H1 (cell line): ENCODE measurements at regions not wholly inside any gene's neighbourhood (a gene's known extent, or its start where the extent isn't known, plus 50 kb on each side); places are given as distances from the start of the nearest gene placed in this dataset.

Experiments
- CTCF ChIA-PET: fragments of 300-600 bp; sonication (Branson Sonifier 250); formaldehyde crosslinking; loops from one replicate; lab custom pipeline; 2021; ENCODE audit not compliant: partially characterized antibody; lab: Charles Lee
- POLR2A ChIA-PET: fragments of 300-600 bp; sonication (Branson Sonifier 250); formaldehyde crosslinking; loops from one replicate; lab custom pipeline; 2021; ENCODE audit warnings: inconsistent platforms; ENCODE audit not compliant: partially characterized antibody; lab: Charles Lee
- DNase-seq, 2 experiments: peaks; one replicate each; pipeline versions ENCODE4 v3.0.0 to v3.0.0-alpha.2; 2010 to 2022; ENCODE audit warnings: low spot score in 2 of 2, low read depth in 1 of 2, mixed read lengths in 1 of 2
- FAIRE-seq: peaks from 2 replicates; lab custom pipeline; 2011; peaks lifted over from hg19 to GRCh38; lab: Jason Lieb, UNC
- H2AFZ ChIP-seq: 2 replicates; pipeline ENCODE4 v1.8.1; 2012; ENCODE audit warnings: low read length, inconsistent platforms
- H2AK5ac ChIP-seq: 2 replicates; pipeline ENCODE4 v1.6.1; 2013; ENCODE audit warnings: low read depth, low read length
- H2BK120ac ChIP-seq: replicated peaks from 2 replicates; pipeline ENCODE3; 2013; ENCODE audit warnings: low read depth, low read length, inconsistent platforms
- H2BK12ac ChIP-seq: 2 replicates; pipeline ENCODE4 v1.6.1; 2013; ENCODE audit warnings: low read depth, low read length
- H2BK15ac ChIP-seq: 2 replicates; pipeline ENCODE4 v1.6.1; 2013; ENCODE audit warnings: low read length
- H2BK20ac ChIP-seq: 2 replicates; pipeline ENCODE4 v1.6.1; 2013; ENCODE audit warnings: low read length
- H2BK5ac ChIP-seq: 2 replicates; pipeline ENCODE4 v1.6.1; 2013; ENCODE audit warnings: low read depth, low read length
- H3K14ac ChIP-seq: 2 replicates; pipeline ENCODE4 v1.6.1; 2013; ENCODE audit warnings: inconsistent platforms; ENCODE audit not compliant: insufficient read length
- H3K18ac ChIP-seq: 2 replicates; pipeline ENCODE4 v1.6.1; 2013; ENCODE audit warnings: low read length; ENCODE audit errors: extremely low read depth
- H3K23ac ChIP-seq: 2 replicates; pipeline ENCODE4 v1.6.1; 2013; ENCODE audit warnings: inconsistent platforms; ENCODE audit not compliant: insufficient read length
- H3K23me2 ChIP-seq: 2 replicates; pipeline ENCODE4 v1.6.1; 2013; ENCODE audit warnings: low read depth, low read length
- H3K27ac ChIP-seq: 2 replicates; pipeline ENCODE4 v1.6.1; 2011; ENCODE audit warnings: low read depth, low read length, inconsistent platforms
- H3K27me3 ChIP-seq, 4 experiments: replicated peaks in 1 of 4; 1 replicate in 1 of 4; 2 replicates in 3 of 4; pipeline versions ENCODE4 v1.6.1 to v1.8.1; 2011 to 2013; ENCODE audit warnings: low read length in 3 of 4, mild to moderate bottlenecking in 3 of 4, inconsistent platforms in 2 of 4, mixed read lengths in 2 of 4, moderate library complexity in 1 of 4; ENCODE audit not compliant: control insufficient read depth in 3 of 4, insufficient read depth in 3 of 4; ENCODE audit errors: extremely low read depth in 1 of 4
- H3K36me3 ChIP-seq, 4 experiments: 2 replicates each; pipeline versions ENCODE4 v1.6.1 to v1.8.1; 2011 to 2013; ENCODE audit warnings: mild to moderate bottlenecking in 4 of 4, low read length in 3 of 4, moderate library complexity in 2 of 4, control low read depth in 1 of 4, inconsistent platforms in 1 of 4; ENCODE audit not compliant: insufficient read depth in 4 of 4, control insufficient read depth in 2 of 4
- H3K4ac ChIP-seq: replicated peaks from 2 replicates; pipeline ENCODE3; 2013; ENCODE audit warnings: low read length, low read depth, mixed read lengths, inconsistent platforms; ENCODE audit not compliant: insufficient read length
- H3K4me1 ChIP-seq, 4 experiments: replicated peaks in 1 of 4; 1 replicate in 1 of 4; 2 replicates in 3 of 4; pipeline versions ENCODE4 v1.6.1 to v1.8.1; 2011 to 2013; ENCODE audit warnings: low read length in 3 of 4, inconsistent platforms in 2 of 4, mixed read lengths in 1 of 4; ENCODE audit not compliant: insufficient read depth in 4 of 4, control insufficient read depth in 3 of 4
- H3K4me2 ChIP-seq, 2 experiments: 2 replicates each; pipeline versions ENCODE4 v1.6.1 to v1.8.1; 2011 to 2013; ENCODE audit warnings: low read depth in 2 of 2, low read length in 2 of 2, control low read depth in 1 of 2, inconsistent platforms in 1 of 2, mild to moderate bottlenecking in 1 of 2; ENCODE audit not compliant: insufficient read depth in 1 of 2
- H3K4me3 ChIP-seq, 4 experiments: fragments of 200-600, 300-600 bp in 1 of 4; sonication (generic), shearing (Covaris generic), sonication (Bioruptor Twin) in 1 of 4; 2 replicates each; pipeline versions ENCODE4 v1.5.1 to v1.8.1; 2011 to 2016; ENCODE audit warnings: low read length in 4 of 4, low read depth in 3 of 4, control low read depth in 2 of 4, inconsistent platforms in 2 of 4, mild to moderate bottlenecking in 2 of 4, mixed read lengths in 1 of 4, moderate library complexity in 1 of 4; ENCODE audit not compliant: insufficient read depth in 2 of 4; ENCODE audit errors: extremely low read depth in 1 of 4
- H3K56ac ChIP-seq: replicated peaks from 2 replicates; pipeline ENCODE3; 2013; ENCODE audit warnings: low read depth, mild to moderate bottlenecking, mixed read lengths, low read length, inconsistent platforms; ENCODE audit not compliant: insufficient read length
- H3K79me1 ChIP-seq: 2 replicates; pipeline ENCODE4 v1.6.1; 2013; ENCODE audit warnings: low read depth, low read length, control low read depth
- H3K79me2 ChIP-seq, 2 experiments: 2 replicates each; pipeline versions ENCODE4 v1.6.1 to v1.8.1; 2012 to 2013; ENCODE audit warnings: low read length in 2 of 2, mild to moderate bottlenecking in 2 of 2, inconsistent platforms in 1 of 2; ENCODE audit not compliant: insufficient read depth in 2 of 2, control insufficient read depth in 1 of 2
- H3K9ac ChIP-seq, 4 experiments: replicated peaks in 1 of 4; 1 replicate in 1 of 4; 2 replicates in 3 of 4; pipeline versions ENCODE4 v1.6.1 to v1.8.1; 2011 to 2013; ENCODE audit warnings: low read depth in 3 of 4, low read length in 3 of 4, control low read depth in 2 of 4, mild to moderate bottlenecking in 2 of 4, moderate library complexity in 2 of 4, inconsistent platforms in 1 of 4; ENCODE audit errors: extremely low read depth in 1 of 4
- H3K9me3 ChIP-seq, 2 experiments: 2 replicates each; pipeline versions ENCODE4 v1.6.1 to v1.8.1; 2012 to 2013; ENCODE audit warnings: mild to moderate bottlenecking in 2 of 2, moderate library complexity in 2 of 2, control low read depth in 1 of 2, inconsistent platforms in 1 of 2, low read depth in 1 of 2, low read length in 1 of 2, mixed read lengths in 1 of 2; ENCODE audit not compliant: insufficient read depth in 2 of 2
- H4K20me1 ChIP-seq, 2 experiments: replicated peaks in 1 of 2; 2 replicates each; pipeline versions ENCODE3 to v1.8.1; 2011 to 2013; ENCODE audit warnings: inconsistent platforms in 2 of 2, low read length in 2 of 2, mild to moderate bottlenecking in 1 of 2; ENCODE audit not compliant: insufficient read depth in 2 of 2, control insufficient read depth in 1 of 2
- H4K5ac ChIP-seq: 2 replicates; pipeline ENCODE4 v1.6.1; 2013; ENCODE audit warnings: low read length, low read depth, mixed read lengths, inconsistent platforms; ENCODE audit not compliant: insufficient read length
- H4K8ac ChIP-seq: 2 replicates; pipeline ENCODE4 v1.8.0; 2013; ENCODE audit warnings: mild to moderate bottlenecking, moderate library complexity, low read length, inconsistent platforms; ENCODE audit not compliant: insufficient read depth; ENCODE audit errors: extremely low read depth
- H4K91ac ChIP-seq: replicated peaks from 2 replicates; pipeline ENCODE3; 2013; ENCODE audit warnings: low read length, mixed read lengths, inconsistent platforms; ENCODE audit not compliant: insufficient read length
- CEBPB ChIP-seq: IDR thresholded peaks from 2 replicates; pipeline ENCODE4 v1.6.1; 2012; ENCODE audit warnings: low read depth, low read length
- POLR2AphosphoS5 ChIP-seq: IDR thresholded peaks from 2 replicates; pipeline ENCODE4 v1.6.1; 2011; ENCODE audit warnings: low read depth, low read length
- WGBS, 2 experiments: shearing (Covaris generic) in 1 of 2; methylation state at CpG; one replicate each; pipeline versions ENCODE4 v1.1.6 to v1.1.7; 2013 to 2015; ENCODE audit warnings: low lambda C conversion rate in 2 of 2, mixed read lengths in 2 of 2, inconsistent platforms in 1 of 2, low coverage in 1 of 2, missing lambda C conversion rate in 1 of 2; ENCODE audit not compliant: insufficient replicate concordance in 2 of 2, insufficient coverage in 1 of 2, insufficient read length in 1 of 2; ENCODE audit errors: extremely low coverage in 1 of 2, missing lambda C conversion rate in 1 of 2; 5-methylcytosine and 5-hydroxymethylcytosine counted together

DNA sequence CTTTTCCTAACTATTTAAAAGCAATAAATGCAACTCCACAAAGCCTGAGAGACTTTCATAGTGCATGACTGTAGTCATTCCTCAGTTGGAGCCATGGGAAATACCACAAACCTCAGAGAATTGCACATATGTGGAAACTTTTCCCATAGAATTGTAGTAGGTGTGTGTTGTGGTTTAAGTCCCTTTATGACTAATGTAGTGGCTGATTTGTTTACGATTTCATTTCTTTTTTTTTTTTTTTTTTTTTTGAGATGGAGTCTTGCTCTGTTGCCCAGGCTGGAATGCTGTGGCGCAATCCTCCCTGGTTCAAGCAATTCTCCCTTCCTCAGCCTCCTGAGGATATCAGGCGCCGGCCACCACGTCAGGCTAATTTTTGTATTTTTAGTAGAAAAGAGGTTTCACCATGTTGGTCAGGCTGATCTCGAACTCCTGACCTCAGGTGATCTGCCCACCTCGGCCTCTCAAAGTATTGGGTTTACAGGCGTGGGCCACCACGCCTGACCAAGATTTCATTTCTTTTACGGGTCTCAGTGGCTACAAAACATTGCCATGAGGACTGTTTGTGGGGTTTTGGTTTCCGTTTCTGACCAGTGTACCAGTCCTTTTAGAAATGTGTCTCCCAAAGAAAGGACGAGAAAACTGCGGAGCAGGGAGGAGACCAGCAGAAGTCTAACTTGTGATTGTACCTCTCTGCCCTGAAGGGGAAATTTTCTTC is 212.1 kb upstream of the MARCKS start:
- Histone ChIP-seq H3K27me3 (peaks cover 0 to 3% (median 0%) of the 10 kb centered on the region in 4 experiments; a peak in 2 of 7 replicates), H3K36me3 (no peaks in the 10 kb centered on the region), H4K20me1 (no peaks in the 10 kb centered on the region), H2BK5ac (no peak overlapping the region), H3K4me3 (no peak overlapping the region), H4K91ac (no peak overlapping the region), H3K23me2 (no peaks in the 10 kb centered on the region), H3K56ac (no peak overlapping the region), H4K5ac (no peak overlapping the region), H2BK20ac (no peak overlapping the region), H4K8ac (no peak overlapping the region), H3K27ac (no peak overlapping the region), H3K79me2 (no peaks in the 10 kb centered on the region), H3K23ac (no peak overlapping the region), H2AK5ac (no peak overlapping the region), H3K9me3 (no peaks in the 10 kb centered on the region), H2BK15ac (no peak overlapping the region), H3K18ac (no peak overlapping the region), H3K4ac (no peak overlapping the region), H3K4me1 (peaks cover 0 to 3% (median 0%) of the 10 kb centered on the region in 4 experiments; a peak in 1 of 7 replicates), H3K9ac (no peak overlapping the region), H3K4me2 (no peak overlapping the region), H2BK120ac (no peak overlapping the region), H2BK12ac (no peak overlapping the region), H3K14ac (no peak overlapping the region), H3K79me1 (no peaks in the 10 kb centered on the region), H2AFZ (no peak overlapping the region)
- POLR2A ChIA-PET = no interaction called here
- 94% methylated on average over 10 of the region's 13 CpGs; no CpG with 5 or more reads in 1 of the 2 experiments for WGBS, 2 experiments
- CTCF ChIA-PET = no interaction called here
- TF ChIP-seq POLR2AphosphoS5 (no peak), CEBPB (peak; percentile 24; the same call in 1 of the 2 replicates)
- FAIRE-seq (no peak), DNase-seq (no peak)
